ENCODE measurements at regions not wholly inside any gene's neighbourhood (a gene's known extent, or its start where the extent isn't known, plus 50 kb on each side); places are given as distances from the start of the nearest gene placed in this dataset.

DNA sequence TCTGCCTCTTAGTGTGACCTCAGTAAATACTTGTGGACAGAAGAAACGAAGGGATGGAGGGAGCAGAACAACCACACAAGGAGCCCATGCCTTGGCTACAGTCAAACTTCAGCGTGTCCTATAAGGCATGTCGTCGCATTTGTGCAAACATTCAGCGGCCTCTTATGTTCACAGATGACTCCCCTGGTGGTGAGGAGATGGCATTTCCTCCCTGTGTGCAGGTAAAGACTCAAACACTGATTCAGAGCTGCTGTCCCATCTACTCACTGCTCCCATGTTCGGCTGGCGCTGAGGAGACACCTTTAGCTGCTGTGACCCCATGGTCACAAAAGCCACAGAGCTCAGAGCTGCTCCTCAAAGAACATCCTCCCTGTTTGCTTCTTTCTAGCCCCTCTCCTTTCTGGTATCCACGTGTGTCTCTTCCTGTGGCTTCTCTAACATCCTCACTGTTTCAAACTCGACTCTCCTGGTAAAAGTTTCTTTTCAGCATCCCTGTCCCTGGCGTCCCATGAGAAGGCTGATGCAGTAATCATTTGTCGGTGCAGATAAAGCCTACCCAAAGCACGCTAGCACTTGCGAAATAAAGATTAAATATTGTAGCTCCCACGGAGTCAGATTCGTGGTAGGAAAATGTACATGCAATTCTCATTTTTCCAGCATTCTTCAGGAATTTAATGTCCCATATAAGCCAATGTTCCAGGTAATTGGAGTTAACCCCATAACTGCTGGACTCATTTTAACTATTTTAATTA lies 124.9 kb upstream of the NEBL start:
- ATAC-seq (ENCODE audit: low FRiP score in 2 of 2) (no peak), DNase-seq (no peak)
- Histone ChIP-seq H3K4me1 (peaks cover 0 to 11% (median 0%) of the 10 kb centered on the region in 4 donors), H3K36me3 (no peaks in the 10 kb centered on the region), H3K27me3 (no peaks in the 10 kb centered on the region), H3K27ac (no peak overlapping the region), H3K9me3 (no peaks in the 10 kb centered on the region), H3K4me3 (no peak overlapping the region)
- 69 to 78% methylated on average over 15 of the region's 15 CpGs for WGBS, 2 donors
- no peak for TF ChIP-seq EP300 (IDR thresholded peaks at IDR 0.05)
- no peak for TF ChIP-seq POLR2AphosphoS5 (IDR thresholded peaks at IDR 0.05)
- TF ChIP-seq, protein P1, sequence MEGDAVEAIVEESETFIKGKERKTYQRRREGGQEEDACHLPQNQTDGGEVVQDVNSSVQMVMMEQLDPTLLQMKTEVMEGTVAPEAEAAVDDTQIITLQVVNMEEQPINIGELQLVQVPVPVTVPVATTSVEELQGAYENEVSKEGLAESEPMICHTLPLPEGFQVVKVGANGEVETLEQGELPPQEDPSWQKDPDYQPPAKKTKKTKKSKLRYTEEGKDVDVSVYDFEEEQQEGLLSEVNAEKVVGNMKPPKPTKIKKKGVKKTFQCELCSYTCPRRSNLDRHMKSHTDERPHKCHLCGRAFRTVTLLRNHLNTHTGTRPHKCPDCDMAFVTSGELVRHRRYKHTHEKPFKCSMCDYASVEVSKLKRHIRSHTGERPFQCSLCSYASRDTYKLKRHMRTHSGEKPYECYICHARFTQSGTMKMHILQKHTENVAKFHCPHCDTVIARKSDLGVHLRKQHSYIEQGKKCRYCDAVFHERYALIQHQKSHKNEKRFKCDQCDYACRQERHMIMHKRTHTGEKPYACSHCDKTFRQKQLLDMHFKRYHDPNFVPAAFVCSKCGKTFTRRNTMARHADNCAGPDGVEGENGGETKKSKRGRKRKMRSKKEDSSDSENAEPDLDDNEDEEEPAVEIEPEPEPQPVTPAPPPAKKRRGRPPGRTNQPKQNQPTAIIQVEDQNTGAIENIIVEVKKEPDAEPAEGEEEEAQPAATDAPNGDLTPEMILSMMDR (IDR thresholded peaks at IDR 0.05): no peak
- TF ChIP-seq POLR2A (IDR thresholded peaks at IDR 0.05): no peak

DNA sequence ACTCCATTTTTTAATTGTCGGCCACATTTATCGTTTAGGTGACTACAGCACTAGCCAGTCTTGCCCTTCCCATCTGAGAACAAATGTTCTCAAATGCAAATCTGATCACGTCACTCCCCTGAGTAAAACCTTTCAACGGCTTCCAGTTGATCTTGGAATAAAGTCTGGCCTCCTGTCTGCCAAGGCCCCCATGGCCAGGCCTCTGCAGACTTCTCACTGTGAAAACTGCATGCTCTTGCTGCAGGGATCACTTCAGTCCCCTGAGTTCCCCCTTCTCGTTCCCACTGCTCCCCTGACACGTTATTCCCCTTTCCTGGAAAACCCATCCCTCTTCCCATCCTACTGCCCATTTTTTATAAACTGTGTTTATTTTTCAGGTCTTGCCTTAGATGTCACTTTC lies 124.1 kb upstream of the NEBL start:
- no peak for ATAC-seq (ENCODE audit: low FRiP score in 2 of 2)
- no peaks in the 10 kb centered on the region for H3K27me3 ChIP-seq
- WGBS, 2 donors: 77 to 81% methylated on average over 6 of the region's 6 CpGs
- TF ChIP-seq POLR2A (IDR thresholded peaks at IDR 0.05) (no peak), POLR2AphosphoS5 (IDR thresholded peaks at IDR 0.05) (no peak), EP300 (IDR thresholded peaks at IDR 0.05) (no peak)
- TF ChIP-seq, protein P1 (IDR thresholded peaks at IDR 0.05): no peak
- no peaks in the 10 kb centered on the region for H3K9me3 ChIP-seq
- H3K36me3 ChIP-seq: no peaks in the 10 kb centered on the region
- no peak overlapping the region for H3K4me3 ChIP-seq
- H3K27ac ChIP-seq: no peak overlapping the region
- no peak for DNase-seq
- peaks cover 0 to 11% (median 0%) of the 10 kb centered on the region in 4 donors for H3K4me1 ChIP-seq

DNA sequence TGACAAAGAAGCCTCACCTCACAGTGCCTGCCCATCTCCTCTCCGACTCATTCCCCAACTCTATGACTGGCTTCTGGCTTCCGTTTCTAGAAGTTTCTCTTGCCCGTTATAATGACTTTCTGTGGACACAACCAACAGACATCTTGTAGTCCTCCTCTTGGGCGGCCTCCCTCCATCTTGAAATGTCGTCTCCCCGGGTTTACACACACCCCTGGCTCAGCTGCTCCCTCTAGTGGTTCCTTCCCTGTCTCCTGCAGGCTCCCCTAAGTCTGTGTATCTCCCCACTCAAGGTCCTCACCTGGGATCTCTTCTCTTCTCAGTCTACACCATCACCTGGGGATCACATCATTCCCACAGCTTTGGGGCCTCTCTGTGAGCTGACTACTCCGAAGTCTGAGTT lies 123.4 kb upstream of the NEBL start:
- ATAC-seq (ENCODE audit: low FRiP score in 2 of 2) (no peak), DNase-seq (no peak)
- Histone ChIP-seq H3K36me3 (no peaks in the 10 kb centered on the region), H3K27ac (no peak overlapping the region), H3K27me3 (no peaks in the 10 kb centered on the region), H3K4me3 (no peak overlapping the region), H3K9me3 (no peaks in the 10 kb centered on the region), H3K4me1 (peaks cover 0 to 11% (median 0%) of the 10 kb centered on the region in 4 donors)
- WGBS, 2 donors: 92 to 94% methylated on average over 7 of the region's 7 CpGs
- TF ChIP-seq POLR2A (IDR thresholded peaks at IDR 0.05): no peak
- TF ChIP-seq, protein P1 (IDR thresholded peaks at IDR 0.05): peak in 1 of 6 experiments; percentile 5
- no peak for TF ChIP-seq EP300 (IDR thresholded peaks at IDR 0.05)
- TF ChIP-seq POLR2AphosphoS5 (IDR thresholded peaks at IDR 0.05): no peak

DNA sequence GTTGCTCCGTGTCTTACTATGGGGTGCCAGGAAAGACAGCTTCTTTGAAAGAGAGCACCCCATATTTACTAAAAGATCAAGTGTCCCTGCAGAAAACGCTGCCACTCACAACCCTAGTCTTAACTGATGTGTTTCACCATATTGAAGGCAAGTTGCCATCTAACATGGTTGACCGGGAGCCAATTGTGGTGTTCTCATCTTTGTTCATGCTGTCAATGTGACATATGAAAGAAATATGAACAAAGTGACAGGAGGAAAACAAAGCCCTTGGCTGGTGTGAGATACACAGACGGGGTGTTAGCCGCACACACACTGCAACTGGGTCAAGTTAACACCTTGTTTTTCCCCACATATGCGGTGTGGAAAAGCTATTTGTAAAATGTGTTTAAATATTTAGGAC lies 122.3 kb upstream of the NEBL start:
- no peak overlapping the region for H3K27ac ChIP-seq
- H3K9me3 ChIP-seq: no peaks in the 10 kb centered on the region
- 77 to 85% methylated on average over 6 of the region's 6 CpGs for WGBS, 2 donors
- no peaks in the 10 kb centered on the region for H3K27me3 ChIP-seq
- TF ChIP-seq, protein P1 (IDR thresholded peaks at IDR 0.05): no peak
- no peak for TF ChIP-seq EP300 (IDR thresholded peaks at IDR 0.05)
- no peak for TF ChIP-seq POLR2AphosphoS5 (IDR thresholded peaks at IDR 0.05)
- TF ChIP-seq POLR2A (IDR thresholded peaks at IDR 0.05): no peak
- H3K4me1 ChIP-seq: peaks cover 0 to 11% (median 0%) of the 10 kb centered on the region in 4 donors
- DNase-seq (no peak), ATAC-seq (ENCODE audit: low FRiP score in 2 of 2) (no peak)
- H3K36me3 ChIP-seq: no peaks in the 10 kb centered on the region
- no peak overlapping the region for H3K4me3 ChIP-seq

DNA sequence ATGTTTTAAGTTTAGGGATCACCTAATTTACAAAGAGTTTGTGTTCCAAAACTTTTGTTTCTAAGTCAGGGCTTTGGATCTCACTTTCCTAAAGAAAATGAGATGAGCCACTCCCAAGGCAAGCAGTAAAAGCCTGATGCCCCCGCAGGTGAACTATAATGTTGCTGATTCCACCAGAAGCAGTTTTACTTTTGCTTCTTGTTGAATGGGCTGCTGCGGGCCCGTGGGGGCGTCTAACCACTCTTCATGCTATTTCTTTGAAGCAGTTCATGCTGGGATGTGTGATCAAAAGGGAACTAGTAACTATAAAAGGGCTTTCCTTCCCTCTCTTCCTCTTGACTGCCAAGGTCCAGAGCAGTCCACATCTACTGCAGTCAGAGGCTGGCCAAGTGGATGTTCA lies 118.7 kb upstream of the NEBL start:
- ATAC-seq (ENCODE audit: low FRiP score in 2 of 2): no peak
- Histone ChIP-seq H3K27ac (no peak overlapping the region), H3K27me3 (no peaks in the 10 kb centered on the region), H3K36me3 (no peaks in the 10 kb centered on the region), H3K4me3 (no peak overlapping the region), H3K4me1 (no peaks in the 10 kb centered on the region), H3K9me3 (no peaks in the 10 kb centered on the region)
- 60 to 75% methylated on average over 4 of the region's 4 CpGs for WGBS, 2 donors
- DNase-seq: no peak
- TF ChIP-seq, protein P1 (IDR thresholded peaks at IDR 0.05): no peak
- no peak for TF ChIP-seq POLR2A (IDR thresholded peaks at IDR 0.05)
- TF ChIP-seq POLR2AphosphoS5 (IDR thresholded peaks at IDR 0.05): no peak
- no peak for TF ChIP-seq EP300 (IDR thresholded peaks at IDR 0.05)
